ENCODE measurements at regions not wholly inside any gene's neighbourhood (a gene's known extent, or its start where the extent isn't known, plus 50 kb on each side); places are given as distances from the start of the nearest gene placed in this dataset.

- no peak for DNase-seq (ENCODE audit: low spot score)
These were observed 56.7 kb upstream of the GUCA2B start for GRCh38 chr1:42096554-42096953.

DNA sequence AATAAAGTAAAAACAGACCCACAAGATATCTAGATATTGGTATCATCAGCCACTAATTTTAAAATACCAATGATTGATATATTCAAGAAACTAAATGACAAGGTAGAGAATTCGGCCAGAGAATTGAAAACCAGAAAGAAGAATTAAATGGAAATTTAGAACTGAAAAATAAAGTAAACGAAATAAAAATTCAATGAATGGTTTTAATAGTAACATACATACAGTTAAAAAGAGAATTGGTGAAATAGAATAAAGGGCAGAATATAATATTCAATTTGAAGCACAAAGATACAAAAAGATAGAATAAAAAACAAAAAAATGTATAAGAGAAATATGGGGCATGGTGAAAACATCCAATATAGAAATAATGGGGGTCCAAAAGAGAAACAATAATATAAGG lies 64.0 kb upstream of the GUCA2B start:
- no peak for DNase-seq (ENCODE audit: low spot score)

- DNase-seq (ENCODE audit: low spot score), result no peak
These were observed 67.1 kb upstream of the GUCA2B start for GRCh38 chr1:42086146-42086545.

DNA sequence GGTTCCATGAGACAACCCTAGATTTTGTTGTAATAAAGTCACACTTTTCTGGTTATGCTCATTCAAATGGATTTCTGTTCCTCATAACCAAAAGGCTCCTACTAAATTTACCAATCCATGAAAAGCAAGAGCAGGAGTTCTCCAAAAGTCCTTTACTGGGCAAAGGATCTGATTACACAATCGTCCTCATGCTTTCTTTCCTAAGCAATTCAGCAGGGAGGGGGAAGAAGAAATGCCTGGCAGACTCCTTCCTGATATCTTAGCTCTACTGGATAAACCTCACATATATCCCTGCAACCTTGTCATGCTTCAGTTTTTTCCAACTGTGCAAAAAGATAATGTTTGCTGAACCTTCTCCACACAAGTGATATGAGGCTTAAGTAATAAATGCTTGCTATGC lies 67.6 kb upstream of the GUCA2B start:
- DNase-seq (ENCODE audit: low spot score), result peak; percentile 2

DNA sequence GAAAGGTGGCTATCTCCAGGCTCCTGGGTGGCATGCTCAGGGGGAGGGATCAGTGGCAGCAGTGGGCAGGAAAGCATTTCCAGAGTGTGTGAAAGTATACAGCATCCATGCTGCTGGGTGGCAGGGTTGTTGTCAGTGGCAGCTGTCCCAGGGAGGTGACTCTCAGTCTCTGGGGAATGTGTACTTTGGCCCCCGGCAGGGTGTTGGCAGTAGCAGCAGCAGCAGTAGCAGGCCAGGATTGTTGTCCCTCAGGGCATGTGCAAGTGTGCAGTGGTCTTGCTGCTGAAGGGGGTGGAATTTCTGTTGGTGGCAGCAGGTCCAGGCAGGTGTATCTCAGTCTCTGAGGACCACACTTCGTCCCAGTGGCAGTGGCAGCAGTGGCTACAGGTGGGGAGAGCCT lies 71.7 kb upstream of the GUCA2B start:
- DNase-seq (ENCODE audit: low spot score), result no peak

GRCh38 chr1:42075179-42075578 lies 78.0 kb upstream of the GUCA2B start:
- no peak for DNase-seq (ENCODE audit: low spot score)

DNA sequence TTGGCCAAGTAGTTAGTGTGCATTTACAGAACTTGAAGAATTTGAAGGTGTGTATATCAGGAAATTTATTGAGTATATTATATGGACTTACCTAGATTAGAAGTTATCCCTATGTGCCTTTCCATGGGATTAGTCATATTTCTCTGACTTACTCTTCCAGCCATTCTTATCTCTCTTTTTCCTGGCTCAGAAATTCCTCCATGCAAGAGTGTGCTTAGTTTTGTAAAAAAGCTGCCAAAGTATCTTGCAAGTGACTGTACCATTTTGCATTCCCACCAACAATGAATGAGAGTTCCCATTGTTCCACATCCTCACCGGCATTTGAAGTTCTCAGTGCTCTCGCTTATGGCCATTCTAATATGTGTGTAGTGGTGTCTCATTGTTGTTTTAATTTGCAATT lies 82.2 kb upstream of the GUCA2B start:
- DNase-seq (ENCODE audit: low spot score), result no peak

- no peak for DNase-seq (ENCODE audit: low spot score)
These were observed 95.4 kb upstream of the GUCA2B start for GRCh38 chr1:42057800-42058199.

DNA sequence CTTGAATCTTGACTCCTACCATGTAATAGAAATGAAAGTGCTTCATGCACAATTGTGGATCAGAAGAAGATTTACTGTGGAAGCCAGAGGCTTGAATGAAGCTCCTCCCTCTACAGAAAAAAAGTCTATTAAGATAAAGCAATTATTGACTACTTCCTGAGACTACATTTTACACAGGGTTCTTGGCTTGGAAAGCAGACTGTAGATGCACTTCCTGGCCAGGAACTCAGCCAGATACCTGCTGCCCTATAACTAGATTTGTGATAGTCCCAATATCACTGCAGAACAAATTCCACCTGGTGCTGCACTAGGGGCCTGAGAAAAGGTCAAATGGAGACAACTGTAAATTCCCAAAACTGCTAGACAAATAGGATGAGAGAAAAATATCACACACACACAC lies 96.8 kb upstream of the GUCA2B start:
- DNase-seq (ENCODE audit: low spot score), result no peak

GRCh38 chr1:42055061-42055460 lies 98.1 kb upstream of the GUCA2B start:
- DNase-seq (ENCODE audit: low spot score), result no peak

DNA sequence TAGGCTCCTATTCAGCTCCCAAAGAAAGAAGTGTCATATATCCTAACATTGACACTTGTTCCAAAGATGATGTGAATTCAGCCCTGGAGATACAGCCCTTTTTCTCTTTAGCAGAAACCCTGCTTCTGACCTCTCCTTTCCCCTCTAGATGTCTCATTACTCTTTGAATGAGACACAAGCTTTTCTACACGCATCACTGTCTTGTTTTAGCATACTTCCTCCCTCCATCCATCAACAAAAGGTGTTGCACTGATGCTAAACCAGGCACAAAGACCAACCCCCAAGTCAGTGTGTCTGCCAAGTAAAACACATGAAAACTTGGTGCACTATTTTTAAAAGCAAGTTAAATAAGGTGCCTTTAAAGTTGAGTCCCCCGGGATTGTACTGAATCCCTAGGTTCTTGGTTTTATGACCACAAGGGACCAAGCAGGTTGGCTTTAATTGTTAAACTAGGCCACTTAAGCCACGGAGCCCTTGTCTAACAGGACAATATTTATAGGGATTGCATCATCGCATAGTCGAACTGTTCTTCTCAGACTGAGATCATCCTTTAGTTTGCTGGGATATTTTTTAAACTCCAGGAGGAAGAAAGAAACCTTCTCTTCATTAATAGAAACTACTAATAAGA lies 101.0 kb upstream of the GUCA2B start:
- DNase-seq (ENCODE audit: low spot score), result peak; percentile 21

- no peak for DNase-seq (ENCODE audit: low spot score)
These were observed 105.7 kb upstream of the GUCA2B start for GRCh38 chr1:42047508-42047880.

DNA sequence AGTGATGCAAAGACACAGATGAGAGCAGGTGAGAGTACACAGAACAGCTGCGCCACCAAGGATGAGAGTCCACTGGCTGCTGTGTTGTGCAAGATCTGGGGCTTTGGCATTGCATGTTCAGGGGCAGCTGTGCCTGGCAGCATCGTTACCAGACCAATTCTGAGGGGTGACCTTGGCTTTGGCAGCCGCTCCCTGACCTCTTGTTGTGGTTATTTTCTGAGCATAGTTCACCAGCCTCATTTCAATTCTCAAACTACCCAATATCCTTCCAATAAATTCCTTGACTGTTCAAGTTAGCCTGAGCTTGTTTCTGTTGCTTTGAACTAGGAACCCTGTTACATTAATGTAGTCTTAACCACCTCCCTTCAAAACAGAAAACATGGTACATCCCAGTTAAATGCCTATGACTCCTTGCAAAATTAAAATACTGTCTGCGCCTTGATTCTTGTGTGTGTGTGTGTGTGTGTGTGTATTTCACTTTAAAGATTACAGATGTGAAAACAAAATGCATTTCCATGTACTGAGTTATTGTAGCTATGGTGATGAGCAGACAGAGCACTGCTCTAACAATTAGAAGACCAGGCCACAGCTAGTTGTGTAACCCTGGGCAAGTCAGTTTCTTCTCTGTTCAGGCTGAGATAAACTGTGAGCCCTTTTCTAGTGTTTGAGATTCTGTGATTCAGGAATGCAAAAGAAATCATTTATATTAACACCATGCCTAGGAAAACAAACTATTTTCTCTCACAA lies 106.3 kb upstream of the GUCA2B start:
- DNase-seq (ENCODE audit: low spot score), result no peak

DNA sequence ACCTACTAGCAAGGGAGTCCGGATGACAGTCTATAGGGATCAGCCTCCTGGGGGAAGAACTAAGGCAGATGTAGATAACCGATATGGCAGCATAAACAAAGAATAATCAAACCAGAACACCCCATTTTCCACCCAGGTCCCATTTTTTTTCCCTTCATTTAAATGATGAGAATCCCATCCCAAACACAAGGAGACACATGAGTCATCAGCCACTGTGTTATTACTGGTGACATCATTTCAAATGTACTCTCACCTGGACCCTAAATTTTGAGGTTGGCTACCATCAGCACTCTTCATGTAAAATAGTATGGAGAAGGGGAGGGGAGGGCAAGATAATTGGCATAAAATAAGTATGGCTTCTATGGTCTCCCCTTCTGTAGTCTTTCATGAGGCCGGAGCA lies 108.9 kb upstream of the GUCA2B start:
- DNase-seq (ENCODE audit: low spot score), result no peak

GRCh38 chr1:42043811-42044210 lies 109.4 kb upstream of the GUCA2B start:
- no peak for DNase-seq (ENCODE audit: low spot score)

DNA sequence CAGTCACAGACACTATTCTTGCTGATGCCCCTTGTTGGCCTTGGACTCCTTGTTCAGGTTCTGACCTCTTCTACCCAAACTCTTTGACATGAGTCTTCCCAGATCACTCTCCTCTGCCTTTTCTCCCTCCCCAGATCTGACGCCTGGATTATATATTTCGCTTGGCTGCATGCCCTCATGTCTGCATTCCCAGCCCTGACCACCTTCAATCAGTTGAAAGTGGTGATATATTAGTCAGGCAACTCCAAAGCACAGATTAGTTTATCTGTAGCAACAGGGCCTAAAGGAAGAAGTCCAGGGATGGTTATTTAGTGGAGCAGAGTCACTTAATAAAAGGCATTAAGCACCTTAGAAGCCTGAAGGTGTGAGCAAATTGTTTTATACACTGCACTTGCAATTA lies 110.0 kb upstream of the GUCA2B start:
- no peak for DNase-seq (ENCODE audit: low spot score)

DNA sequence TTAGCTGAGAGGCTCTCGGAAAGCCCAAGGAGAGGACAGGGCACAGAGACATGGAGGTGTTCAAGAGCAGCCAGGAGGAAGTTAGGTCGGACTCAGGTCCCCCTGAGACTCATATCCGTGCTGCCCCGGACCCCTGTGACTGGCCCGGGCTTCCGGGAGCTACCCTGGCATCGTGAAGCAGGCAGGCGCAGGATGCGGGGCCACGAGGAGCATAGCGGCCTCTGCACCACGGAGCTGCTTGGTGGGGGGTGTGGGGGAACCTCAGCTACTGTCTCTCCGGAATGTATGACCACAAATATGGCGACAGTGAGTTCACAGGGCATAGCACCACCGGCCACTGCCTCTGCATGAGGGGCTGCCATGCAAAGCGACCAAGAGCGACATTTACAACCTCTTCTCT lies 112.2 kb upstream of the GUCA2B start:
- no peak for DNase-seq (ENCODE audit: low spot score)

DNA sequence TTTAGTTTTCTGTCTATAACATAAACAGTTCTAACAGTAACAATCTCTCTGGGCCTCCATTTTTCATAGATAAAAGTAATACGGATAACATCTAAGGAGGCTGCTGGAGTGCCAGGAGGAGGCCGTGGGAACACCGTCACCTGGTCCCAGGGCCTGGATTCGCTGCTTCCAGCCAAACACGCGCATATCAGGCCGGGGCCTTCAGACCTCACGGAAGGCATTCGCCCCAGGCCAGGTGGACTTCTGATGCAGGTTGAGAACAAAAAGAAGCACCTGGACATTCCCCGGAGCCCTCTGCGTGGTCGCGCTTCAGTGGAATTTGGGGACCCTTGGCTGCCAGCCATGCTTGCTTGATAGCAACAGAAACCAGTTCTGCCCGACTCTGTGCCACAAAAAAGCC lies 113.1 kb upstream of the GUCA2B start:
- DNase-seq (ENCODE audit: low spot score), result no peak

GRCh38 chr1:42038261-42038660 lies 114.9 kb upstream of the GUCA2B start:
- DNase-seq (ENCODE audit: low spot score), result no peak

DNA sequence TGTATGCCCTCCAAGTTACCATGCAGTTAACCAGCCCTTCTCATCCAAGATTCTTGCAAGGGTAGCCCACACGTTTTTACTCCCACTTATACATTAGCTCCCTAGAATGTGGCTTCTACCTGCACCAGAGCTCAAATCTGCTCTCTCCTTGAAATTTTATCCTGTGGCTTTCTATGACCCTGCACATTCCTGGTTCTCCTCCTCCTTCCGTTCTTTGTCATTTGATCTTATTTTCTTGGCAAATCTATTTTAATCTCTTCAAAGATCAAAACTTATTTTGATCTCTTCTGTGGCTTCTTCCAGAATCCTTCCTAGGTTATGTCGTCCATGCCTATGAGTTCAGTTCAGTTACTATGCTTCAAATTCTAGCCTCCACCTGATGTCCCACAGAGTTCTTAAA lies 115.6 kb upstream of the GUCA2B start:
- no peak for DNase-seq (ENCODE audit: low spot score)

DNA sequence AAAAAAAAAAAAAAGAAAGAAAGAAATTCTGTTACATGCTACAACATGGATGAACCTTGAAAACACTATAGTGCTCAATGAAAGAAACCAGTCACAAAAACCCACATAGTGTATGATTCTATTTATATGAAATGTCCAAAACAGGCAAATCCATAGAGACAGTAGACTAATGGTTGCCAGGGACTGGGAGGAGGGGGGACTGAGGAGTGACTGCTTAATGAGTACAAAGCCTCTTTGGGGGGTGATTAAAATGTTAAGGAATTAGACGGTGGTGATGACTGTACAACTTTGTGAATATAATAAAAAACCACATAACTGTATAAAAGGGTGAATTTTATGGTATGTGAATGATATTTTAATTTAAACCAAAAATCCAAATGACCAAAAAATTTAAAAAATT lies 116.0 kb upstream of the GUCA2B start:
- DNase-seq (ENCODE audit: low spot score), result no peak

- peak; percentile 81 for DNase-seq (ENCODE audit: low spot score)
These were observed 117.2 kb upstream of the GUCA2B start for GRCh38 chr1:42035830-42036604.

DNA sequence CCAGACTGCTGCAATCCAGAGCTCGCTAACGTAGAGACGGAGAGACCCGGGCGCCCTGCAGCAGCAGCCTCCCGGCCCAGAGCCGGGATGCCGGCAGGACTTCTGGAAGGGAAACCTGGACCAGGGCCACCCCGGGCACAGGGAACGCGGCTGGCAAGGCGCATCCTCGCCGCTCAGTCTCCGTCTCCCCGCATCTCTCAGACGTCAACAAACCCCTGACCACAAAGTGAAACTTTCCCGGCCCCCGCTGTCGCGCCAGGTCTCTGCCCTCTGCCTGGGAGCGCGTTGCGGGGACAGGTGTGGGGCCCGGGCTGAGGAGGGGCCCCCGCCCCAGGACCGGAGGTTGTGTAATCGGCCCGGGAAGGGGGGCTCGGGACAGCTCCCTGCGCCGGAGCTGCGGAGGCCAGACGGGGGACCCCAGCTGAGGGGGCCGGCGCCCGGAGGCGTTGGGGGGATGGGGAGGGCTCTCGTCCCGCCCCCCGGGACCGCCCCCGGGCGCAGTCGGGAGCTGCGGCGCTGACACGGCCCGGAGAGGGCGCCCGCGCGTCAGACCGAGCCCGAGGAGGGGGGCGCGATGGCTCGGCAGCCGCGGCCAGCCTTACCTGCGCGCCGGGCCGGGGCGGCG lies 116.6 kb upstream of the HIVEP3 start:
- DNase-seq (ENCODE audit: low spot score), result peak; percentile 42

All from A172 (cell line).